Upper lobe of left lung (tissue), 4 donors: ENCODE measurements at regions not wholly inside any gene's neighbourhood (a gene's known extent, or its start where the extent isn't known, plus 50 kb on each side); places are given as distances from the start of the nearest gene placed in this dataset.

ENCODE experiments used
- POLR2AphosphoS5 ChIP-seq, 2 donors: sonication (generic); formaldehyde crosslinking; IDR thresholded peaks; one replicate each; pipeline ENCODE4 v1.5.1; 2017; ENCODE audit warnings: antibody characterized with exemption in 2 of 2
- TF ChIP-seq, protein P1 (sequence below), 6 experiments: fragments of 450-650 bp in 4 of 6; fragments of 200-600 bp in 2 of 6; sonication (generic) in 2 of 6; IDR thresholded peaks; one replicate each; pipeline ENCODE4 v1.5.1; 2016 to 2019; ENCODE audit warnings: antibody characterized with exemption in 6 of 6

DNA sequence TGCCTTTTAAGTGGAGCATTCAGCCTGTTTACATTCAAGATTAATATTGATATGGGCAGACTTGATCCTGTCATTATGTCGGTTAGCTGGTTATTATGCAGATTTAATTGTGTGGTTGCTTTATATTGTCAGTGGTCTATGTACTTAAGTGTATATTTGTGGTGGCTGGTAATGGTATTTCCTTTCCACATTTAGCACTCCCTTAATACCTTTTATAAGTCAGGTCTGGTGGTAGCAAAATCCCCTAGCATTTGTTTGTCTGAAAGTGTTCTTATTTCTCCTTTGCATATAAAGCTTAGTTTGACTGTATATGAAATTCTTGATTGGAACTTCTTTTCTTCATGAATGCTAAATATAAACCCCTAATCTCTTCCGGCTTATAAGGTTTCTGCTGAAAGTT, 403.7 kb upstream of the EPHA5 start:
- TF ChIP-seq POLR2AphosphoS5 (IDR thresholded peaks at IDR 0.05): no peak
- TF ChIP-seq, protein P1, sequence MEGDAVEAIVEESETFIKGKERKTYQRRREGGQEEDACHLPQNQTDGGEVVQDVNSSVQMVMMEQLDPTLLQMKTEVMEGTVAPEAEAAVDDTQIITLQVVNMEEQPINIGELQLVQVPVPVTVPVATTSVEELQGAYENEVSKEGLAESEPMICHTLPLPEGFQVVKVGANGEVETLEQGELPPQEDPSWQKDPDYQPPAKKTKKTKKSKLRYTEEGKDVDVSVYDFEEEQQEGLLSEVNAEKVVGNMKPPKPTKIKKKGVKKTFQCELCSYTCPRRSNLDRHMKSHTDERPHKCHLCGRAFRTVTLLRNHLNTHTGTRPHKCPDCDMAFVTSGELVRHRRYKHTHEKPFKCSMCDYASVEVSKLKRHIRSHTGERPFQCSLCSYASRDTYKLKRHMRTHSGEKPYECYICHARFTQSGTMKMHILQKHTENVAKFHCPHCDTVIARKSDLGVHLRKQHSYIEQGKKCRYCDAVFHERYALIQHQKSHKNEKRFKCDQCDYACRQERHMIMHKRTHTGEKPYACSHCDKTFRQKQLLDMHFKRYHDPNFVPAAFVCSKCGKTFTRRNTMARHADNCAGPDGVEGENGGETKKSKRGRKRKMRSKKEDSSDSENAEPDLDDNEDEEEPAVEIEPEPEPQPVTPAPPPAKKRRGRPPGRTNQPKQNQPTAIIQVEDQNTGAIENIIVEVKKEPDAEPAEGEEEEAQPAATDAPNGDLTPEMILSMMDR (IDR thresholded peaks at IDR 0.05): no peak
